PC-9 (cell line): ENCODE measurements at regions not wholly inside any gene's neighbourhood (a gene's known extent, or its start where the extent isn't known, plus 50 kb on each side); places are given as distances from the start of the nearest gene placed in this dataset.

Experiments
- EZH2 ChIP-seq: fragments of 200-600 bp; sonication (generic); IDR thresholded peaks from 2 replicates; pipeline ENCODE4 v1.8.0; 2017; ENCODE audit warnings: antibody characterized with exemption, low read depth
- TF ChIP-seq, protein P1 (sequence below): fragments of 200-600 bp; sonication (generic); conservative IDR thresholded peaks from 2 replicates; pipeline ENCODE4 v1.6.1; 2017; ENCODE audit warnings: mixed run types, antibody characterized with exemption, mild to moderate bottlenecking, moderate library complexity

DNA sequence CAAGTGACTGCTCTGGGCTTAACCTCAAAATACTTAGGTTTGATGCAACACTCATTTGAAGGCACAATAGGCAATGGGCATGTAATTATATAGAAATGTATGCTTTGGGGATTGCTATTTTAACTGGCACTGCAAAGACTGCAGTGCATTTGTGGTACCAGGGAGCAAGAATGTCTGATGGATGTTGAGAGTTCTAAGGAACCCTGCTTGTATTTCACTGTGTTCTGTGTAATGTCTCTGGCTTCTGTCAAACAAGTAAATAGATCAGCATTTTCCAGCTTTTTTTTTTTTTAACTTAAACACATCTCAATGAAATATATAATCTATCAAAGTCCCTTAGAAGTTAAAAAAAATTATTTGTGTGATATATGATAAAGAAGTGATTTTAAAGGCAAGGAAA is 94.8 kb upstream of the ATP2B1 start:
- TF ChIP-seq, protein P1, sequence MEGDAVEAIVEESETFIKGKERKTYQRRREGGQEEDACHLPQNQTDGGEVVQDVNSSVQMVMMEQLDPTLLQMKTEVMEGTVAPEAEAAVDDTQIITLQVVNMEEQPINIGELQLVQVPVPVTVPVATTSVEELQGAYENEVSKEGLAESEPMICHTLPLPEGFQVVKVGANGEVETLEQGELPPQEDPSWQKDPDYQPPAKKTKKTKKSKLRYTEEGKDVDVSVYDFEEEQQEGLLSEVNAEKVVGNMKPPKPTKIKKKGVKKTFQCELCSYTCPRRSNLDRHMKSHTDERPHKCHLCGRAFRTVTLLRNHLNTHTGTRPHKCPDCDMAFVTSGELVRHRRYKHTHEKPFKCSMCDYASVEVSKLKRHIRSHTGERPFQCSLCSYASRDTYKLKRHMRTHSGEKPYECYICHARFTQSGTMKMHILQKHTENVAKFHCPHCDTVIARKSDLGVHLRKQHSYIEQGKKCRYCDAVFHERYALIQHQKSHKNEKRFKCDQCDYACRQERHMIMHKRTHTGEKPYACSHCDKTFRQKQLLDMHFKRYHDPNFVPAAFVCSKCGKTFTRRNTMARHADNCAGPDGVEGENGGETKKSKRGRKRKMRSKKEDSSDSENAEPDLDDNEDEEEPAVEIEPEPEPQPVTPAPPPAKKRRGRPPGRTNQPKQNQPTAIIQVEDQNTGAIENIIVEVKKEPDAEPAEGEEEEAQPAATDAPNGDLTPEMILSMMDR: no peak
- TF ChIP-seq EZH2: no peak
